ENCODE measurements at regions not wholly inside any gene's neighbourhood (a gene's known extent, or its start where the extent isn't known, plus 50 kb on each side); places are given as distances from the start of the nearest gene placed in this dataset.

DNA sequence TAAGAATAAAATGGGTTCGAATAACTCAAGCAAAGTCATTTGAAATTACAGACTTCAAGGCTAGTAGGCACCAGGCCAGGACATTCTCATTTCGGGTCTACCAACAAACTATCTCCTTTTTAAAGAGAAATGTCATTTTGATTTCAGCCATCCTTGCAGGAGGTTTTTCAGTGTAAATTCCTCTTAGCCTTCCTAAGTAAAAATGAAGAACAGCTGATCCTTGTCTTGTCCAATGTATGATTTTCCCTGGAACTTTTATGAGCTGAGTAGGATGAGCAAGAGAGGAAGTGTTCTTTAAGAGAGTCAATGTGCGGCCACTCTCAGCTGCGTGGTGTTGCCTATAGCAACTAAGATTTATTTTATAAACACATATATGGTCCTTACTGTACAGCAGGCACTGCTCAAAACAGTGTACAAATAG, 110.1 kb downstream of the PLCE1 start:
- no peaks in the 10 kb centered on the region for H3K4me1 ChIP-seq (ENCODE audit: control insufficient read depth in 1 of 2, insufficient read depth in 2 of 2, low read length in 2 of 2)
- Mint-ChIP-seq H3K36me3 (no peaks in the 10 kb centered on the region), H3K27ac (no peak overlapping the region), H3K9me3 (peaks cover 0 to 2% (median 0%) of the 10 kb centered on the region in 7 donors), H3K4me3 (no peak overlapping the region), H3K27me3 (ENCODE audit: low read depth in 3 of 3) (peaks cover 0 to 2% (median 1%) of the 10 kb centered on the region in 3 donors), H3K4me1 (no peaks in the 10 kb centered on the region)
- no peak overlapping the region for H2AFZ ChIP-seq (ENCODE audit: insufficient read depth, low read depth, low read length, poor library complexity, severe bottlenecking)
- H3K79me2 ChIP-seq (ENCODE audit: insufficient read depth, low read length): no peaks in the 10 kb centered on the region
- 100% methylated on average over 1 of the region's 4 CpGs for WGBS (ENCODE audit: insufficient coverage)
- H3K27ac ChIP-seq (ENCODE audit: low read depth in 1 of 2, low read length in 2 of 2): no peak overlapping the region
- H3K9me3 ChIP-seq (replicated peaks in 1 of 2; ENCODE audit: control insufficient read depth in 1 of 2, insufficient read depth in 1 of 2, low read length in 2 of 2): no peaks in the 10 kb centered on the region
- no peaks in the 10 kb centered on the region for H3K36me3 ChIP-seq (replicated peaks in 1 of 2; ENCODE audit: control insufficient read depth in 1 of 2, insufficient read depth in 2 of 2, low read length in 2 of 2)
- no peak overlapping the region for H3K9ac ChIP-seq (ENCODE audit: insufficient read depth, low read length, poor library complexity, severe bottlenecking)
- TF ChIP-seq, protein P1, sequence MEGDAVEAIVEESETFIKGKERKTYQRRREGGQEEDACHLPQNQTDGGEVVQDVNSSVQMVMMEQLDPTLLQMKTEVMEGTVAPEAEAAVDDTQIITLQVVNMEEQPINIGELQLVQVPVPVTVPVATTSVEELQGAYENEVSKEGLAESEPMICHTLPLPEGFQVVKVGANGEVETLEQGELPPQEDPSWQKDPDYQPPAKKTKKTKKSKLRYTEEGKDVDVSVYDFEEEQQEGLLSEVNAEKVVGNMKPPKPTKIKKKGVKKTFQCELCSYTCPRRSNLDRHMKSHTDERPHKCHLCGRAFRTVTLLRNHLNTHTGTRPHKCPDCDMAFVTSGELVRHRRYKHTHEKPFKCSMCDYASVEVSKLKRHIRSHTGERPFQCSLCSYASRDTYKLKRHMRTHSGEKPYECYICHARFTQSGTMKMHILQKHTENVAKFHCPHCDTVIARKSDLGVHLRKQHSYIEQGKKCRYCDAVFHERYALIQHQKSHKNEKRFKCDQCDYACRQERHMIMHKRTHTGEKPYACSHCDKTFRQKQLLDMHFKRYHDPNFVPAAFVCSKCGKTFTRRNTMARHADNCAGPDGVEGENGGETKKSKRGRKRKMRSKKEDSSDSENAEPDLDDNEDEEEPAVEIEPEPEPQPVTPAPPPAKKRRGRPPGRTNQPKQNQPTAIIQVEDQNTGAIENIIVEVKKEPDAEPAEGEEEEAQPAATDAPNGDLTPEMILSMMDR (IDR thresholded peaks at IDR 0.05): no peak
- H4K20me1 ChIP-seq (ENCODE audit: insufficient read depth, low read length): no peaks in the 10 kb centered on the region
- DNase-seq: no peak
- H3K4me2 ChIP-seq (replicated peaks; ENCODE audit: extremely low read depth, low read length, poor library complexity, severe bottlenecking): no peak overlapping the region
- intact Hi-C loops (cut with micrococcal nuclease): no loop called here
- no peak overlapping the region for H3K4me3 ChIP-seq (replicated peaks in 1 of 3; ENCODE audit: low read depth in 2 of 3, low read length in 3 of 3)
- peaks cover 0 to 2% of the 10 kb centered on the region in 2 donors for H3K27me3 ChIP-seq (ENCODE audit: control insufficient read depth in 2 of 2, insufficient read depth in 2 of 2, low read length in 2 of 2)

GRCh38 chr10:94104316-94105000, 110.7 kb downstream of the PLCE1 start:
- no CpG with 5 or more reads among the region's 7 CpGs for WGBS (ENCODE audit: insufficient coverage)
- intact Hi-C loops (cut with micrococcal nuclease): no loop called here
- Mint-ChIP-seq H3K36me3 (no peaks in the 10 kb centered on the region), H3K4me1 (no peaks in the 10 kb centered on the region), H3K4me3 (no peak overlapping the region), H3K27me3 (ENCODE audit: low read depth in 3 of 3) (peaks cover 0 to 2% (median 1%) of the 10 kb centered on the region in 3 donors), H3K27ac (no peak overlapping the region), H3K9me3 (peaks cover 0 to 2% (median 0%) of the 10 kb centered on the region in 7 donors)
- Histone ChIP-seq H2AFZ (ENCODE audit: insufficient read depth, low read depth, low read length, poor library complexity, severe bottlenecking) (no peak overlapping the region), H3K9me3 (replicated peaks in 1 of 2; ENCODE audit: control insufficient read depth in 1 of 2, insufficient read depth in 1 of 2, low read length in 2 of 2) (no peaks in the 10 kb centered on the region), H3K36me3 (replicated peaks in 1 of 2; ENCODE audit: control insufficient read depth in 1 of 2, insufficient read depth in 2 of 2, low read length in 2 of 2) (no peaks in the 10 kb centered on the region), H3K4me2 (replicated peaks; ENCODE audit: extremely low read depth, low read length, poor library complexity, severe bottlenecking) (no peak overlapping the region), H3K4me3 (replicated peaks in 1 of 3; ENCODE audit: low read depth in 2 of 3, low read length in 3 of 3) (no peak overlapping the region), H3K27ac (ENCODE audit: low read depth in 1 of 2, low read length in 2 of 2) (no peak overlapping the region), H3K4me1 (ENCODE audit: control insufficient read depth in 1 of 2, insufficient read depth in 2 of 2, low read length in 2 of 2) (no peaks in the 10 kb centered on the region), H3K79me2 (ENCODE audit: insufficient read depth, low read length) (no peaks in the 10 kb centered on the region), H3K9ac (ENCODE audit: insufficient read depth, low read length, poor library complexity, severe bottlenecking) (no peak overlapping the region), H3K27me3 (ENCODE audit: control insufficient read depth in 2 of 2, insufficient read depth in 2 of 2, low read length in 2 of 2) (peaks cover 0 to 2% of the 10 kb centered on the region in 2 donors), H4K20me1 (ENCODE audit: insufficient read depth, low read length) (no peaks in the 10 kb centered on the region)
- DNase-seq: no peak
- TF ChIP-seq, protein P1 (IDR thresholded peaks at IDR 0.05): no peak

Data from CD14-positive monocyte (primary cell).